ENCODE measurements at regions not wholly inside any gene's neighbourhood (a gene's known extent, or its start where the extent isn't known, plus 50 kb on each side); places are given as distances from the start of the nearest gene placed in this dataset.

DNA sequence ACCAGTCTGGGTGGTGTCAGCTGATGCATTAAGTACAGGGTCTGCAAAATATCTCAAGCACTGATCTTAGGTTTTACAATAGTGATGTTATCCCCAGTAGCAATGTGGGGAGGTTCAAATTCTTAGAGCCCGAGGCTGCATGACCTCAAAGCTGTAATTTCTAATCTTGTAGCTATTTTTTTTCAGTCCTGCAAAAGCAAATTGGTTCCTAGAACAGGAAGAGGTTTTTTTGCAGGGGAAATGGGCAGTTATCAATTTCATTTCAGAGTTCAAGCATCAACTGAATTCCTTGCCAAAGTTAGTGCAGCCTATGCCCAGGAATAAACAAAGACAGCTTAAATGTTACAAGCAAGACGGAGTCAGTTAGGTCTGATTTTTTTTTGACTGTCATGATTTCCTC is 188.3 kb downstream of the DDX3Y start:
- no TSS peak for BruUV-seq (replicated peaks)
- ATAC-seq (no peak), DNase-seq (ENCODE audit: low spot score) (no peak), FAIRE-seq (no peak)
- Histone ChIP-seq H3K9me3 (ENCODE audit: low read length) (no peaks in the 10 kb centered on the region), H3K36me3 (replicated peaks in 1 of 2; ENCODE audit: control insufficient read depth in 1 of 2, insufficient read depth in 2 of 2, low read length in 2 of 2) (no peaks in the 10 kb centered on the region), H3K27me3 (ENCODE audit: control insufficient read depth in 1 of 2, insufficient read depth in 2 of 2, low read length in 2 of 2) (no peaks in the 10 kb centered on the region), H3K27ac (ENCODE audit: extremely low read length, insufficient read depth, low read length) (no peak overlapping the region), H3K4me2 (ENCODE audit: low read depth, low read length) (no peak overlapping the region), H3K9ac (ENCODE audit: insufficient read depth, low read depth, low read length) (no peak overlapping the region), H4K20me1 (ENCODE audit: insufficient read depth, low read length) (no peaks in the 10 kb centered on the region), H3K4me3 (replicated peaks in 1 of 3; ENCODE audit: insufficient read depth in 1 of 3, low read depth in 2 of 3, low read length in 3 of 3) (no peak overlapping the region), H2AFZ (ENCODE audit: low read length) (no peak overlapping the region), H3K79me2 (ENCODE audit: insufficient read depth, low read length) (no peaks in the 10 kb centered on the region), H3K4me1 (ENCODE audit: insufficient read depth, low read length) (no peaks in the 10 kb centered on the region)
- 5% methylated on average over 1 of the region's 2 CpGs for WGBS (ENCODE audit: low lambda C conversion rate)
- ChIA-PET POLR2A (no interaction called here), CTCF (ENCODE audit: low intra/inter-chr PET ratio, low total read pairs) (no interaction called here)
- in situ Hi-C loops (cut with HindIII; ENCODE audit: extremely low pct_ligation_motif_present, low pct_unique_long_range_greater_than_20kb) = no loop called here
- intact Hi-C loops (cut with micrococcal nuclease; ENCODE audit: unreplicated experiment) = no loop called here
- TF ChIP-seq ZSCAN29 (CRISPR knock-in tag; conservative IDR thresholded peaks at IDR 0.05) (no peak), PRPF4 (IDR thresholded peaks at IDR 0.05; ENCODE audit: low read depth, low read length, poor library complexity, severe bottlenecking) (no peak), ARID2 (CRISPR knock-in tag; IDR thresholded peaks at IDR 0.05; ENCODE audit: borderline replicate concordance) (no peak), PCBP2 (optimal IDR thresholded peaks at IDR 0.05; ENCODE audit: low read depth, low read length, poor library complexity, severe bottlenecking) (no peak), ARNT2 (CRISPR knock-in tag; IDR thresholded peaks at IDR 0.05; ENCODE audit: low read depth) (no peak), POLR2AphosphoS2 (IDR thresholded peaks at IDR 0.05; ENCODE audit: low read depth, low read length) (no peak), ZNF232 (CRISPR knock-in tag; IDR thresholded peaks at IDR 0.05; ENCODE audit: borderline replicate concordance) (no peak), PHF8 (CRISPR knock-in tag; IDR thresholded peaks at IDR 0.05) (no peak), ZSCAN9 (CRISPR knock-in tag; IDR thresholded peaks at IDR 0.05; ENCODE audit: borderline replicate concordance) (no peak), ZNF383 (CRISPR knock-in tag; IDR thresholded peaks at IDR 0.05; ENCODE audit: borderline replicate concordance) (no peak), KDM5B (CRISPR knock-in tag; IDR thresholded peaks at IDR 0.05; ENCODE audit: borderline replicate concordance) (no peak), NFRKB (IDR thresholded peaks at IDR 0.05) (no peak), ZNF292 (CRISPR knock-in tag; IDR thresholded peaks at IDR 0.05; ENCODE audit: borderline replicate concordance, low read depth) (no peak), ZHX2 (IDR thresholded peaks at IDR 0.05; ENCODE audit: low read depth) (no peak), ZHX2 (CRISPR knock-in tag; IDR thresholded peaks at IDR 0.05; ENCODE audit: borderline replicate concordance) (no peak), PRMT3 (CRISPR knock-in tag; IDR thresholded peaks at IDR 0.05; ENCODE audit: borderline replicate concordance, low read depth) (no peak)
- TF ChIP-seq, protein P1, sequence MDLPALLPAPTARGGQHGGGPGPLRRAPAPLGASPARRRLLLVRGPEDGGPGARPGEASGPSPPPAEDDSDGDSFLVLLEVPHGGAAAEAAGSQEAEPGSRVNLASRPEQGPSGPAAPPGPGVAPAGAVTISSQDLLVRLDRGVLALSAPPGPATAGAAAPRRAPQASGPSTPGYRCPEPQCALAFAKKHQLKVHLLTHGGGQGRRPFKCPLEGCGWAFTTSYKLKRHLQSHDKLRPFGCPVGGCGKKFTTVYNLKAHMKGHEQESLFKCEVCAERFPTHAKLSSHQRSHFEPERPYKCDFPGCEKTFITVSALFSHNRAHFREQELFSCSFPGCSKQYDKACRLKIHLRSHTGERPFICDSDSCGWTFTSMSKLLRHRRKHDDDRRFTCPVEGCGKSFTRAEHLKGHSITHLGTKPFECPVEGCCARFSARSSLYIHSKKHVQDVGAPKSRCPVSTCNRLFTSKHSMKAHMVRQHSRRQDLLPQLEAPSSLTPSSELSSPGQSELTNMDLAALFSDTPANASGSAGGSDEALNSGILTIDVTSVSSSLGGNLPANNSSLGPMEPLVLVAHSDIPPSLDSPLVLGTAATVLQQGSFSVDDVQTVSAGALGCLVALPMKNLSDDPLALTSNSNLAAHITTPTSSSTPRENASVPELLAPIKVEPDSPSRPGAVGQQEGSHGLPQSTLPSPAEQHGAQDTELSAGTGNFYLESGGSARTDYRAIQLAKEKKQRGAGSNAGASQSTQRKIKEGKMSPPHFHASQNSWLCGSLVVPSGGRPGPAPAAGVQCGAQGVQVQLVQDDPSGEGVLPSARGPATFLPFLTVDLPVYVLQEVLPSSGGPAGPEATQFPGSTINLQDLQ (CRISPR knock-in tag; IDR thresholded peaks at IDR 0.05) = no peak
- TF ChIP-seq, protein P2, sequence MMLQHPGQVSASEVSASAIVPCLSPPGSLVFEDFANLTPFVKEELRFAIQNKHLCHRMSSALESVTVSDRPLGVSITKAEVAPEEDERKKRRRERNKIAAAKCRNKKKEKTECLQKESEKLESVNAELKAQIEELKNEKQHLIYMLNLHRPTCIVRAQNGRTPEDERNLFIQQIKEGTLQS (CRISPR knock-in tag; IDR thresholded peaks at IDR 0.05) = no peak
